WTC11 (cell line): ENCODE measurements at regions not wholly inside any gene's neighbourhood (a gene's known extent, or its start where the extent isn't known, plus 50 kb on each side); places are given as distances from the start of the nearest gene placed in this dataset.

ENCODE experiments used
- ATAC-seq: fragments of 200-7000 bp; cut with Tn5 transposase; 2 replicates; pipeline ENCODE4 v1.10.0; 2021; ENCODE audit warnings: mild to moderate bottlenecking, moderate library complexity
- CTCF ChIA-PET: fragments of 300-600 bp; sonication (Branson Sonifier 250); formaldehyde crosslinking; loops from one replicate; lab custom pipeline; 2021; ENCODE audit warnings: antibody characterized with exemption; lab: Charles Lee
- POLR2A ChIA-PET: fragments of 350-600 bp; sonication (Branson Sonifier 250); formaldehyde crosslinking; loops from one replicate; lab custom pipeline; 2021; ENCODE audit warnings: antibody characterized with exemption; lab: Charles Lee
- DNase-seq: peaks from one replicate; pipeline ENCODE4 v3.0.0; 2021; ENCODE audit warnings: low spot score
- H3K27ac Mint-ChIP-seq: 2 replicates; pipeline ENCODE4 v1.8.0; 2021; ENCODE audit warnings: mixed read lengths
- H3K27me3 Mint-ChIP-seq: 2 replicates; pipeline ENCODE4 v1.8.0; 2021; ENCODE audit warnings: low read depth, mild to moderate bottlenecking, moderate library complexity, mixed read lengths
- H3K36me3 Mint-ChIP-seq: 2 replicates; pipeline ENCODE4 v1.8.0; 2021; ENCODE audit warnings: mixed read lengths
- H3K4me1 Mint-ChIP-seq: 2 replicates; pipeline ENCODE4 v1.8.0; 2022; ENCODE audit warnings: mixed read lengths
- H3K4me3 Mint-ChIP-seq: 2 replicates; pipeline ENCODE4 v1.8.0; 2021; ENCODE audit warnings: mild to moderate bottlenecking, moderate library complexity, mixed read lengths
- H3K9me3 Mint-ChIP-seq: 2 replicates; pipeline ENCODE4 v1.8.0; 2021; ENCODE audit warnings: mixed read lengths
- ATF1 ChIP-seq: sonication (generic); formaldehyde crosslinking; IDR thresholded peaks from 2 replicates; pipeline ENCODE4 v1.8.1; 2023; ENCODE audit warnings: mild to moderate bottlenecking, moderate library complexity, missing genetic modification reagents
- ATF6 ChIP-seq: sonication (generic); formaldehyde crosslinking; IDR thresholded peaks from 2 replicates; pipeline ENCODE4 v1.8.1; 2023; ENCODE audit warnings: mild to moderate bottlenecking, missing genetic modification reagents
- ETV6 ChIP-seq: sonication (generic); formaldehyde crosslinking; IDR thresholded peaks from 2 replicates; pipeline ENCODE4 v1.8.1; 2022; ENCODE audit warnings: mild to moderate bottlenecking, missing genetic modification reagents
- HMGXB4 ChIP-seq: sonication (generic); formaldehyde crosslinking; IDR thresholded peaks from 2 replicates; pipeline ENCODE4 v1.8.1; 2023; ENCODE audit warnings: mild to moderate bottlenecking, moderate library complexity, missing genetic modification reagents
- JAZF1 ChIP-seq: fragments of 250-450 bp; sonication (Bioruptor Pico); IDR thresholded peaks from 2 replicates; pipeline ENCODE4 v1.9.0; 2021; ENCODE audit warnings: moderate library complexity, mild to moderate bottlenecking, inconsistent platforms
- MLX ChIP-seq: sonication (generic); formaldehyde crosslinking; IDR thresholded peaks from 2 replicates; pipeline ENCODE4 v1.8.1; 2023; ENCODE audit warnings: mild to moderate bottlenecking, missing genetic modification reagents, moderate library complexity
- MYBL2 ChIP-seq: sonication (generic); formaldehyde crosslinking; IDR thresholded peaks from 2 replicates; pipeline ENCODE4 v1.8.1; 2023; ENCODE audit warnings: mild to moderate bottlenecking, moderate library complexity, missing genetic modification reagents
- NFATC4 ChIP-seq: fragments of 250-450 bp; sonication (Bioruptor Pico); IDR thresholded peaks from 2 replicates; pipeline ENCODE4 v1.9.0; 2021; ENCODE audit warnings: mild to moderate bottlenecking
- NR2C2 ChIP-seq: sonication (generic); formaldehyde crosslinking; IDR thresholded peaks from 2 replicates; pipeline ENCODE4 v1.8.0; 2022; ENCODE audit warnings: mild to moderate bottlenecking, missing genetic modification reagents
- NR3C1 ChIP-seq: sonication (generic); formaldehyde crosslinking; conservative IDR thresholded peaks from 2 replicates; pipeline ENCODE4 v1.8.1; 2023; ENCODE audit warnings: low read depth, mild to moderate bottlenecking, missing genetic modification reagents
- TCF7 ChIP-seq: sonication (generic); formaldehyde crosslinking; IDR thresholded peaks from 2 replicates; pipeline ENCODE4 v1.8.0; 2022; ENCODE audit warnings: mild to moderate bottlenecking, low read depth, missing genetic modification reagents, moderate library complexity
- USF1 ChIP-seq: sonication (generic); formaldehyde crosslinking; IDR thresholded peaks from 2 replicates; pipeline ENCODE4 v1.8.0; 2022; ENCODE audit warnings: mild to moderate bottlenecking, missing genetic modification reagents
- USF2 ChIP-seq: sonication (generic); formaldehyde crosslinking; IDR thresholded peaks from 2 replicates; pipeline ENCODE4 v1.8.1; 2023; ENCODE audit warnings: mild to moderate bottlenecking, missing genetic modification reagents, moderate library complexity
- ZNF138 ChIP-seq: sonication (generic); formaldehyde crosslinking; conservative IDR thresholded peaks from 2 replicates; pipeline ENCODE4 v1.8.1; 2022; ENCODE audit warnings: mild to moderate bottlenecking, moderate library complexity, missing genetic modification reagents
- ZNF263 ChIP-seq: sonication (generic); formaldehyde crosslinking; IDR thresholded peaks from 2 replicates; pipeline ENCODE4 v1.8.1; 2022; ENCODE audit warnings: low read depth, mild to moderate bottlenecking, moderate library complexity, missing genetic modification reagents
- ZNF425 ChIP-seq: fragments of 250-450 bp; sonication (Bioruptor Pico); conservative IDR thresholded peaks from 2 replicates; pipeline ENCODE4 v1.9.0; 2021; ENCODE audit warnings: mild to moderate bottlenecking
- ZNF532 ChIP-seq: fragments of 250-450 bp; sonication (Bioruptor Pico); IDR thresholded peaks from 2 replicates; pipeline ENCODE4 v1.9.0; 2021; ENCODE audit warnings: mild to moderate bottlenecking, borderline replicate concordance

GRCh38 chr17:13171790-13172189, 154.0 kb upstream of the ELAC2 start (continued):
- TF ChIP-seq ZNF532 (CRISPR knock-in tag): no peak
- no peak for TF ChIP-seq MYBL2 (CRISPR knock-in tag)
- TF ChIP-seq JAZF1 (CRISPR knock-in tag): no peak
- no peak for TF ChIP-seq NR3C1 (CRISPR knock-in tag)
- no peak for TF ChIP-seq NFATC4 (CRISPR knock-in tag)

- no peaks in the 10 kb centered on the region for H3K27me3 Mint-ChIP-seq
- ChIA-PET CTCF (no interaction called here), POLR2A (no interaction called here)
- H3K9me3 Mint-ChIP-seq: peaks cover 32% of the 10 kb centered on the region
- no peaks in the 10 kb centered on the region; the same call in 1 of the 2 replicates for H3K36me3 Mint-ChIP-seq
- no peak for ATAC-seq
- H3K4me3 Mint-ChIP-seq: no peak overlapping the region
- DNase-seq: no peak
- no peaks in the 10 kb centered on the region for H3K4me1 Mint-ChIP-seq
- no peak overlapping the region for H3K27ac Mint-ChIP-seq
- TF ChIP-seq USF2 (CRISPR knock-in tag) (no peak), TCF7 (CRISPR knock-in tag) (no peak), JAZF1 (CRISPR knock-in tag) (no peak), HMGXB4 (CRISPR knock-in tag) (no peak), ATF6 (CRISPR knock-in tag) (no peak), USF1 (CRISPR knock-in tag) (no peak), MLX (CRISPR knock-in tag) (no peak), ZNF138 (CRISPR knock-in tag) (no peak), ETV6 (no peak), ATF1 (CRISPR knock-in tag) (no peak), ZNF532 (CRISPR knock-in tag) (no peak), ZNF263 (CRISPR knock-in tag) (no peak), NR2C2 (CRISPR knock-in tag) (no peak), ZNF425 (CRISPR knock-in tag) (no peak)
Observed at GRCh38 chr17:13162361-13162760, 144.5 kb upstream of the ELAC2 start.
